EH (cell line): ENCODE measurements at regions not wholly inside any gene's neighbourhood (a gene's known extent, or its start where the extent isn't known, plus 50 kb on each side); places are given as distances from the start of the nearest gene placed in this dataset.
A peak's percentile ranks its signal among the peaks of the same experiment; 100 is the strongest.

Source experiments
- DNase-seq: peaks from one replicate; pipeline ENCODE4 v3.0.0-alpha.2; 2015; ENCODE audit warnings: low read depth

DNA sequence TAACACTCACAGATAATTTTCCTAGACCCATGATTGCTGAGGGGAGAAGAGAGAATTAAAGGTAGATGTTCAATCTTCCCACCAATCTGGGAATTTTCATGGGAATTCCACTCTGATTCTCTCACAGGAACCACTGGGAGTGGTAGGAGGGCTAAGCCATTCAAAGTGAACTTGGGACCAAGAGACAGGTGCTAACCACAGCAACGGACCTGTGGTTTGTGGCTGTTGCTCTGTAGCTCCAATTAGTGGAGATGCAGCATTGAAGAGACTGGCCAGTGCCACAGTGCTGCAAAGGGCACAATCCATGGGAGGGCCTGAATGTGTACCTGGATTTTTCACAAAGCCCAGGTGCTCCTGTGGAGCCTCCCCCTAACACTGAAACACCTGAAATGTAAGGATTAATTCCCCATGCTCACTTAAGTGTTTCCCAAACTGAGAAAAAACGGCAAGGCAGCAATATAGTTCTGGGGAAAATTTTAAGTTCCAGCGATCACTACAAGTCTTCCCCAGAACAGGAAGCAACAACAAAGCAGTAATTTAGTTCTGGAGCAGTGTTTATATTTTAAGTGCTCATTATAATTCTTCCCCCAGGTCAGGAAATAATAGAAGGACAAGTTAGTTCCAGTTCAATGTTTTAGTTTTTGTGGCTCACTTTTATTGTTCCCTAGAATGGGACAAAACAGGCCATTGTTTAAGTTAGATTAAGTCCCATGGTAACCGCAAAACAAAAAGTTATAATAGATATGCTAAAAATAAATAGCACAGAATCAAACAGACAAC, 1045.8 kb downstream of the CNTNAP5 start:
- no peak for DNase-seq

DNA sequence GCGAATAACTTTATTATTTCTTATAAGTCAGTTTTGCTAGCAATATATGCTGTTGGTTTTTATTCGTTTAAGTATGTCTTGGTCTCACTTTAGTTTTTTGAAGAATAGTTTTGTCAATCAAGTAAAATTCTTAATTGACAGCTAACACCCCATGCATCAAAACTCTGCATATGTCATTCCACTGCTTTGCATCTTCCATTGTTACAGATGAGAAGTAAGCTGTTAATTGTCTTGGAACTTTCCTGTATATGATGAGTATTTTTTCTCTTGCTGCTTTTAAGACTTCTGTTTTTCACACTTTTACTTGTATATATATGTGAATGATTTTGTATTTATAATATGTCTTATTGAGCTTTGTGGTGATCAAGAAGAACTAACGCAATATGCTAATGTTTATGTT, 1048.4 kb downstream of the CNTNAP5 start:
- DNase-seq, result no peak

DNA sequence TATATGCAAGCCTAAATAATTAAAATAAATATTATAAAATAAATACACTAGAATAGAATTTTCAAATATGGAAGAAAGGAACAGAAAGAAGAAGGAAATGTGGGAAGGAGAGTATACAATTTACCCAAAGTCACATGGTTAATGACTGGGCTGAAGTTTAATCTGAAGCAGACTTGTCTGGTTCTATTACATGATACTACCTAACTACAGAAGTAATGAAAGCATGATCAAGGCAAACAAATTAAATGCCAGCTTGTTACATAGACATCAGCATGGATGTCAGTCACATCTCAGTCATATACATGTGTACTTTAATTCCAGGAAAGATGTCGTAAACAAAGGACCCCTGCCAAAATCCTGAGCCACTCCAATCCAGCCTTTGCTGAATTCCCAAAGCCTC, 1060.8 kb downstream of the CNTNAP5 start:
- DNase-seq, result no peak

DNA sequence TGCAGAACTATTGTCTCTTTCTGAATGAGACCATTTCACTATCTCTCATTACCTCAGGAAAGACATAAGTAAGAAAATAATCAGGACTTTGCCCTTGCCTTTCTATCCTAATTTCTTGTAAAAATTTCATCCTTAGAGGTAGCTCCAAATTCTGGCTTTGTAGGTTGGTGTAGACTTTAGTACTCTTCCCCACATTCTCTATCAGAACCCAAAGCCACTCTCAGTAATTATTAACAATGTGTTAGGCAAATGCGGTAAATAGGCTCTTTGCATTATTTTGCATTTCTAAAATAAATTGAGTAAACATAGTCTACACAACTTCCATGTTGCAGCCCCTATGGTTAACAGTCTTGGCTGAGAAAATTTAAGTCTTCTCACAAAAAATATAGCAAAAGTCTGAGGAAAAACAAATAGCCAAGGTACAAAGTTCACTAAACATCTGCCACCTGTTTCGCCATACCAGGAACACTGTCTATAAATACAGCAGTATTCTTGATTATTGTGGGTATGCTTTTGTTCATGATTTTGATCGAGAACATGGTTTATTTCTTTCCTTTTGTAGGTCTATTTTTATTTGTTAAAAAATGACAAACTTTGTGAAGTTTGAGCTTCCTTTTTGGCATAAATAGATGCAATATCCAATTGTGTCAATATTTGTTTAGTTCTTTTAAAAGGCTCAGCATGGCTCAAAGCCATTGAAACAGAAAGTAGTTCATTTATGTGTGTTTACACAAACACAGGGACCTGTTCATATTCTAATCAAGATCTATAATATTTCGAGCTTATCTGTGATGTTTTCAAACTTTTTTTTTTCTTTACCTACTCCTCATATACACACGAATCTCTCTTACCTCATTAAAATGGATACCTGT, 1061.5 kb downstream of the CNTNAP5 start:
- DNase-seq, result no peak

DNA sequence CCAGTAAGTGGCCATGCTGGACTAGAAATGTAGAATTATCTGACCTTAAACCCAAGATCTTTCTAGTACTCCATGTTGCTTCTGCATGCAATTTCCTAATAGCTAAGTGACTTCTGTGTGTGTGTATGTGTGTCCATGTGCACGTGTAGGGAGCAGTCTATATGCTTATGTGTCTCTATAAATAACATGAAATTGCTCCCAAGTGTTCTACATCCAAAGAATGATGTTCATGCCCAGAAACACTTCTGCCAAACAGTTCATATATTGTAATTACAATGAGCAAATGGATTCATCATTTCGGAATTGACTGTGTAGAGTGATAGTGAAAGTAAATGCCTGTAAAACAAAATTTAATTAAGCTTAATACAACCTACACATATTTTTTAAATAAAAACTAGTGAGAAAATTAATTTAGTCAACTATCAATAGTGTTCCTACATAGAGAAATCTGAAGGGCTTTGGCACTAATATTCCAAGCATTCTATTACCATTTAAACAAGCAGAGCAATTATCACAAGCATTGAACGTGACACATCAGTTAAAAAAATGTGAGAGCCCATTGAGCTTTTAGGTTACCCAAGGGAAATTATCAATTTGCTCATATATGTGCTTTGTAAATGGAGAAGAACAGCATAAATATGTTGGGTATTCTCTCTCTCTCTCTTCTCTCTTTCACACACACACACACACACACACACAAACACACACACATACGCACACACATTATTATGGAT, 1067.4 kb downstream of the CNTNAP5 start:
- DNase-seq, result no peak

DNA sequence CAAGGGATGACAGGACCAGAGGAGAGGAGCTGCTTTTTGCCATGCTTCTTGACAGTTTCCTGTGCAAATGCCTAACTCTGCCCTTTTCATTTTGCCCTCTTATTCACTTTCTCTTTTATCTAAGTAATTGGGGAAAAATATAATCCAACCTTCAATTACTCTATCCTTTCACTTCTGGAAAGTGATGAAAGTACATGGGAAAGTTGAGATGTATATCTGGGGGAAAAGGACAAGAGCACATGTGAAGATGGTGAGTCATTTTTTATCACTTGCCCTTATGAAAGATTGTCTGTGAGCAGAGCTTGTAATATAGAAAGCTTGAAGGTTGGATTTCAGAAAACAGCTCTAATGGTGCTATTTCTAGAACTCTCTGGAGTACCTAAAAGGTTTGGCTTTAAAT, 1070.7 kb downstream of the CNTNAP5 start:
- no peak for DNase-seq

DNA sequence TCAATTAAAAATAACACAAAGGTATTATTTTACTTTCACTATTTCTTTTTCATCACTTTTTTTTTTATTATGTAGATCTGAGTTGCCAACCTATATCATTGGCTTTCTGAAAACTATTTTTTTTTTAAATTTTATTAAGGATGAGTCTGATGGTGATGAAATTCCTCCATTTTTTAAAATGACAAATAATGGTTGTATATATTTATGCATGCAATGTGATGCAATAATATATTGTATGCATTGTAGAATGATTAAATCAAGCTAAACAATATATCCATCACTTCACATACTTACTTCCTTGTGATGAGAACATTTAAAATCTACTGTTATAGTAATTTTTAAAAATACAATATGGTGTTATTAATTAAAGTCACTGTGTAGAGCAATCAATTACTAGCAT, 1081.6 kb downstream of the CNTNAP5 start:
- DNase-seq, result no peak

DNA sequence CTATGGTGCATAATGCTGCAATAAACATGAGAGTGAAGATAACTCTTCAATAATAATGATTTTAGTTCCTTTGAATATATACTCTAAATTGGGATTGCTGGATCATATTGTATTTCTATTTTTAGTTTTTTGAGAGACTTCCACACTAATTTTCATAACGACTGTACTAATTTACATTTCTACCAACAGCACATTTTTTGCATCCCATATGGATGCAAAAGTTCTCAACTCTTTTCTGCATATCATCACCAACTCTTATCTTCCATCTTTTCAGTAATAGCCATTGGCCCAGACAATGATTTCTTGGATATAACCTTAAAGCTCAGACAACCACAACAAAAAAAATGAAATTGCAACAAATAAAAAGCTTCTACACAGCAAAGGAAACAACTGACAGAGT, 1082.4 kb downstream of the CNTNAP5 start:
- no peak for DNase-seq

DNA sequence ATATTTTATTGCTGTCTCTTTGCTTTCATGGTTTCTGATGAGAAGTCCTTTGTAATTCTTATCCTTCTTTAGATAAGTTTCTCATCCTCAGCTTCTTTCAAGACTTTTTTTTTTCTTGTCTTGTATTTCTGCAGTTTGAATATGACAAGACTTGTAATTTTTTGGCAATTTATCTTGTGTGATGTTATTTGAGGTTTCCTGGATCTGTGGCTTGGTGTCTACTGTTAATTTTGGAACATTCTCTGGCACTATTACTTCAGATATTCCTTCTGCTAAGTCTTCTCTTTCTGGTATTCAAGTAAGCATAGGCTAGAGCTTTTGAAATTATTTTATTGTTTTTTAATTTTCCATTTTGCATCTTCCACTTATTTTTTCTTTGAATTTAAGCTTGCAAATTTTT, 1083.2 kb downstream of the CNTNAP5 start:
- DNase-seq, result no peak

DNA sequence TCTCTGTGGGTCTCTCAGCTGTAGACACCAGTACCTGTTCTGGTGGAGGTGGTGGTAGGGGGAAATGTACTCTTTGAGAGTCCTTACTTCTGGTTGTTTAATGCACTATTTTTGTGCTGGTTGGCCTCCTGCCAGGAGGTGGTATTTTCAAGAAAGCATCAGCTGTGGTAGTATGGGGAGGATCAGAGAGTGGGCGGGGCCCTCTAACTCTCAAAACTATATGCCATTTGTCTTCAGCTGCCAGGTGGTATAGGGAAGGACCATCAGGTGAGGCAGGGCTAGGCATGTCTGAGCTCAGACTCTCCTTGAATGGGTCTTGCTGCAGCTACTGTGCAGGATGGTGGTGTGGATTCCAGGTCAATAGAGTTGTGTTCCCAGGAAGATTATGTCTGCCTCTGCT, 1100.8 kb downstream of the CNTNAP5 start:
- no peak for DNase-seq

DNA sequence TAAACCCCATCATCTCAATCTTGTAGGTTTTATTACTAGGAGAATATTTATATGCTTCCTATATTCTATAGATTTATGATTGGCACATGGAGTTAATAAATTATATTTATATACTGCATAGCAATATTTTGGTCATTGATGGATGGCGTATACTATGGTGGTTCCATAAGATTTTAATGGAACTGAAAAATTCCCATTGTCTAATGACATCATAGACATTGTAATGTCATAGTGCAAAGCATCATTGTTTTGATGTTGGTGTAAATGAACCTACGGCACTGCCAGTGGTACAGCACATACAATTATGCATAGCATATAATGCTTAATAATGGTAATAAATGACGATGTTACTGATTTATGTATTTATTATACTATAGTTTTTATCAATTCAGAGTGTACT, 1135.9 kb downstream of the CNTNAP5 start:
- no peak for DNase-seq

DNA sequence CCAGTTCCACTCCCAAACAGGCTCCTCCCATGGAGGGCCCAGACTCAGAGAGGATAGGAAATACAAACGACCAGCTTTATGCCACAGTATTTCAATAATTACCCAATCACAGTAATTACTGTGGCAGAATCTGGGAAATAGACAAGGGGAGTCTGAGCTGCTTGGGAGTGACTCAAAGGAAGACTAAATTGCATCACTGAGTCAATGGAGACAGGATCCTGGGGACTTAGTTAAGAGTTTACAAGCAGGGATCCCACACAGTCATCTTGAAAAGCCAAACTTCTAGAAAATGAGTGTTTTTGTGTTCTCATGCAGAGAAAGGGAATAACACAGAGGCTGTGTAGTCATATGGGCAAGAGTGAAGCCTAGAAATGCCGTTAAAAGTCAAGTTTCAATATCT, 1142.1 kb downstream of the CNTNAP5 start:
- peak; percentile 55 for DNase-seq

DNA sequence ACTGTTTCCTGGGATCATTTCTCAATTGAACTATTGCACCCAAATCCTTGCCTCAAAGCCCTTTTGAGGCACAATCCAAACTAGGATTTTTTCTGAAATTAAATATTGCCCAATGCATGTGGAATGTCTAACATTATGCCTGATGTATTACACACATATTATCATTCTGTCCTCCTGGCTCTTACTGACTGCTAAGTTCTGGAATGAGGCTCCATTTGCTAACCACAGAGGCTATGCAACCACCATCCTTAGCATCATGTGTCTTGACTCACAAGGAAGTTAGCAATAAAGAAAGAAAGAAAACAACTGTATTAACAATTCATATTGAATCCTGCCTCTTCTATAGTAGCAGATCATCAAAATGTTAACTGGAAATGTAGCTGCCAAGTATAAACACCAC, 1142.7 kb downstream of the CNTNAP5 start:
- peak; percentile 88 for DNase-seq

DNA sequence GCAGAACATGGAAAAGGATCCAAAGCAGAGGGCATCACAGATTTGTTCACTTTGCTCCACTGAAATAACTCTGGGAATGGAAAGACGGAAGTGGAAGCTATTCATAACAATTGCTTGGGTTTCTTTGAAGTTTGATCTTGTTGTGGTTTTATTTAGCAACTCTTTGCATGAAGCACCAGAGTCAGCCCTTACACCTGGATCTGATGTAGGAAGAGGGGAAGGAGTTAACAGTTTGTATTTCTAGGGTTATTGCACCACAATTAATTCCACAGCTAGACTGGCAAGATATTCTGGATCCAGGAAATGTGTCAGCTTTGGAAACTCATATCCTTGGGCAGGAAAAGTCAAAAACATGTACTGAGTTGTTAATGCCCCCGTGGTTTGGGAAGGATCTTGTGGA, 1143.4 kb downstream of the CNTNAP5 start:
- peak; percentile 10 for DNase-seq

DNA sequence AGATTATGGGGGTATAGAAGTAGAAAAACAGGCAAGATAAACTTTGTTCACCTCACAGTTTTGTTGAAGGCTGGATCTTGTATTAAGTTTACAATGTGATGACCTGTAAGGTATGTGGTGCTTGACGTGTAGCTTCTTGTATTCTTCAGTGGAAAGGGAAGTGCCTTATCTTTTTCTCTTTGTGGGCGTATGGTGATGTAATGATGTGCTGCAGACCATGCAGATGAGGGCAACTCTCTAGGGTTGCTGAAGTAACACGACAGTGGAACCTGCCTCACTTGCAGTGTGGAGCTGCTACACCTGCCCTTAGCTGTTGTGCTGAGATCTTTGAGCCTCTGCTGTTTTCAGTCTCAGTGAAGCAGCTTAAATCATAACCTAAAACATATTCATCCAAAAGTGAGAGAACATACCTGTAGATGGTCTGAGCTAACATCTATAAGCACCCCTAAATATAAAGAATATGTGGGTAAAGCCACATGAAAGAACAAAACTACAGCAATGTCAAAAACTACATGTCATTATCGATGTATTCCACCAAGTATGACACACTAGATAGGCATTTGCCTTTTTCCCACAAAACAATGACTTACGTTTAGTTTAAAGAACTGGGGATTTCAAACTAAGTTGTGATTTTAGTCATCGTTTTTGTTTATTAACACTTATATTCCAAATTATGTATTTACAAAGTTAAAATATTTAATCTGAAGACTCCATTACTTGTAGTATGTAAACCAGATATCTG, 1144.1 kb downstream of the CNTNAP5 start:
- DNase-seq, result peak; percentile 32

DNA sequence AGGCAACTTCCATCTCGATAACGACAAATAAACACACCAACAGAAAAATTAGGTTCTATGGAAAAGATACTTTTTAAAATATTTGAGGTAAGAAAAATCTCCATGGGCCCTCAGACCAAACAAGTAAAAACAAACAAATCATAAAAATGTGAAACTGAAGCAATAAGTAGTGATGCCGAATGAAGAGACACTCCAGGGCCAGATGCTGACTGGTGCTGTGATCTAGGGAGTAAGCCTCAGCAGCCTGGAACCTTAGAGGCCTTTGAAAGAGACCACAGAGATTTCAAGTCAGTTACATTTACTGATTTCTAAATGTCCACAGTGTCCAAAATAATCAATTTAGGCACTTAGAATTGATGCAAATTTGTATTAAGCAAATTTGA, 1144.7 kb downstream of the CNTNAP5 start:
- DNase-seq, result peak; percentile 18

DNA sequence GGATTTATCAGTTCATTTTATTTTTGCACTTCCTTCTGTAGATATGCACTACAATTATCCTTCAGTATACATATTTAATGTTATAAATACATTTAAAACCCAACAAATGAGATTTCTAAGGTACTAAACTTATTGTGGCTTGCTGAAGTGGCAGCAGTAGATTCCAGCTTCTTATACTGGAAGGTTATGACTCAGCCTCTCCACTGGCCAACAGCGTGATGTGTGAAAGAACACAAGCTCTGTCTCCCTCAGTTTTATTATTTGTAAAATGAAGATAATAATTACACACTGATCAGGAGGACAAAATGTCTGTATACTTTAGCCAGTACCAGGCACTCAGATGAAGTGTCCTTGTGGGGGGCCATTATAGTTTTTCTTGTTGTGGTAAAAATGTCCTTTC, 1147.1 kb downstream of the CNTNAP5 start:
- DNase-seq, result peak; percentile 4

DNA sequence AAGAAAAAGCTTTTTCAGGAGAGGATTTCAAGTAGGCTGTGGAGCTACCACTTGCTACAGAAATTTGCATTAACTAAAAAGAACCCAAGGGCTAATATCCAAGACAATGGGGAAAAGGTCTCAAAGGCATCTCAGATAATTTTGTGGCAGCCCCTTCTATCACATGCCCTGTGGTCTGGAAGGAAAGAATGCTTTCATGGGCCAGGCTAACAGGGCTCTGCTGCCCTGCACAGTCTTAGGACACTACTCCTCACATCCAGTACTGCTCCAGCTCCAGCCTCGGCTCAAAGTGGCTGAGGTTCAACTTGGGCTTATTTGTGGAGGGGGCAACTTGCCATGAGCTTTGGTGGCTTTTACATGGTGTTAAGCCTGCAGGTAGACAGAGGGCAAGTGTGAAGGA, 1150.3 kb downstream of the CNTNAP5 start:
- no peak for DNase-seq

DNA sequence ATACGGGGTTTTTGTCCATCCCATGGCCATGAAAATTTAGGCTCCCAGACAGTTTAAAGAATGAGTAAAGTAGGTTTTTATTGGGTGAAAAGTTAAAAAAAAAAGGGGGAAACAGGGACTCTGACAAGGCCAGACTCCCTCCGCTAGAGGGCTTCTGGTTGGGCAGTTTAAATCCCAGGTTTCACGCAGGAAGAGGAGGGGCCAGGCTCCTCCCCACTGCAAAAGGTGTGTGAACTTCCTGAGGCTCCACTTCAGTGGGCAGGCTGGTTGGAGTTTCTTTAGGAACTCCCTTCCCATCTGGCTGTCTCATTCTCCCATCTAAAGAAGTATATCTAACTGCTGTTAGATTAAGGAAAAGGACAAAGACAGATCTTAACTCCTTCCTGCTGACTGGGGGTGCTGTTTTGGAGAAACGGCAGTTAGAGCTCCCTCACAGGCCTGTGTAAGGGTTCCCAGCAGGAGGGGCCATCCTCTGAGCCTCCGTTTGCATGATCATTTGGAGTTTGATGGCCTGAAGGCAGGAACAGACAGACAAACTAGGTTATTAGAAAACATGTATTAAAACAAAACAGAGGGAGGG, 1160.7 kb downstream of the CNTNAP5 start:
- no peak for DNase-seq

DNA sequence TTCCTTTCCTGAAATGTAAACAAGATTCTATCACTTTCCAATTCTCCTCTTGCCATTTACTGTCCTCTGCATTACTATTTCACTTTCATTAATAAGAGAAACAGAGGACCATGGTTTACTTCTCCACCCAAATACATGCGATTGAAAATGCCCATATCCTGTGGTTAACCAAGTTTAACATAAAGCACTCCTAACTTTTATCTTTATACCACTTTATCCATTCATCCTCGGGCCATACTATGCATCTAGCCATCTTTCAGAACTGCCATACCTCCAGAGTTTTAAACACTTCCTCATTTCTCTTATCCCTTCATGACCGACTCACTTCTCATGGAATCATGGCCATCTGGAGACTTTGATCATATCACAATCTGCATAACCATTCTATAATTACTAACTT, 1182.3 kb downstream of the CNTNAP5 start:
- no peak for DNase-seq

DNA sequence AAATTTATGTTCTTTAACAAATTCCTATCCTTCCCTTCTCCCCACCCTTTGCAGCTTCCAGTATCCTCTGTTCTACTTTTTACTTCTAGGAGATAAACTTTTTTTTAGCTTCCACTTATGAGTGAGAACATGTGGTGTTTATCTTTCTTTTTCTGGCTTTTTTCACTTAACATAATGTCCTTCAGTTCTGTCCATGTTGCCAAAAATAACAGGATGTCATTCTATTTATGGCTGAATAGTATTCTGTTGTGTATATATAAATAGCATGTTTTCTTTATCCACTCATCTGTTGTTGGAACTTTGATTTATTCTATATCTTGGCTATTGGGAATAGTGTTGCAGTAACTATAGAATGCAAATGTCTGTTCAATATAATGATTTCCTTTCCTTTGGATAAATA, 1191.2 kb downstream of the CNTNAP5 start:
- DNase-seq, result peak; percentile 2

DNA sequence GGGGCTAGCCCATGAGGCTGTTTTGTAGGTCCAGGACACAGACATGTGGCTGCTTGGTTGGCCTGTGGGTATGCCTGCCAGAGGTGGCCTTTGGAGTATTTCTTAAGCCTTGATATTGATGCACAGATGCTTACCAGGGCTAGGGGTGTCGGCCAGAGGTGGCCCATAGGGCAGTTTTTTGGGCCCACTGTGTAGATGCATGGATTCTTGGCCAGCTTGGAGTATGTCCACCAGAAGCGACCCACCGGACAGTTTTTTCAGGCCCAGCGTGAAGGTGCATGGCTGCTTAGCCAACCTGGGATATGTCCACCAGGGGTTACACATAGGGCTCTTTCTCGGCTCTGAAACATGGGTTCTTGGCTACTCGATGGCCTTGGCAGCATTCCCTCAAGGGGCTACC, 1199.1 kb downstream of the CNTNAP5 start:
- DNase-seq, result no peak
